C1 segment of cervical spinal cord (tissue), 14 donors: ENCODE measurements at regions not wholly inside any gene's neighbourhood (a gene's known extent, or its start where the extent isn't known, plus 50 kb on each side); places are given as distances from the start of the nearest gene placed in this dataset.

Experiments used
- DNase-seq, 14 donors: peaks; one replicate each; lab custom pipeline; 2025; lab: John Stamatoyannopoulos, UW

DNA sequence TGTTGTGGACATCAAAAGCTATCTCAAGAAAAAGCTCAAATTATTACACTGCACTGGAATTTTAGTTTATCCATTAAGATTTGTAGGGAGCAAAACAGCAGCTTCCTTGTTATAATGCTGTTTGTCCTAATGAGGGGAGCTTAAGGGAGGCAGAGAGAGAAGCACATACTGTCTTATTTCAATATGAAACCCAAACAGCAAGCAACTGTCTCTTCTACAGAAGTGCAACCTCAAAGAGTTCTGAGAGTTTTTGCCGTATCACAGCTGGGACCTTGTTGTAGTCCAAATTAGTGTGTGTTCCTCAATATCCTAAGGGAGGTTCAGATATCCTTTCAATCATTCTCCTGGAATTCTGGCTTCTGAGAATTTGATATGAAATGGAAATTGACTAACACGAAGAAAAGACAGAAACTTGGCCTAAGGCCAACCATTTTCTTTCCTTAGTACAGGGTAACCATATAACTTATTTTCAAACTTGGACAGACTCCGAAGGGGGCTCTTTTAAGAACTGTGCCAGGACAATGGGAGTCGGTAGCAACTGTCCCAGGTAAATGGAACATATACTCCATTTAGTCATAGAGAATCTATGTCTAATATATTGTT is 149.3 kb upstream of the CCN2 start:
- DNase-seq, result no peak

DNA sequence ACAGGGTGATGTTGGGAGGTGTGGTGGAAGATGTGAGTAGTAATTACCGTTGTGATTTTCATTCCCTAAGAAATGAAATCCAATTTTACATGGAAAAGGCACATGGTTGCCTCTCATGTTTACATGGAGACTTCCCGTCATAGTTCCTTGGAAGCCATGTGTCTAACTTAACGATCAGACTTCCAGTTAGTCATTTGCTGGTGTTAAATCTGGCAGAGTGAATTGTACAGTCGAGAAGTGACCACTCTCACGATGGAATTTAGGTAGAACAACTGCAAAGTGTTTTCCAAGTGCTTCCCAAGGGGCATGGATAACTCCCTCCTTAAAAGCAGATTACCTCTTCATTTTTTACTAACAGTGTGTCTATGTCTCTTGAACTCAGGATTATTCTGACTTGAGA is 145.8 kb upstream of the CCN2 start:
- DNase-seq, result no peak

GRCh38 chr6:132096245-132096644 is 145.1 kb upstream of the CCN2 start:
- DNase-seq, result no peak

DNA sequence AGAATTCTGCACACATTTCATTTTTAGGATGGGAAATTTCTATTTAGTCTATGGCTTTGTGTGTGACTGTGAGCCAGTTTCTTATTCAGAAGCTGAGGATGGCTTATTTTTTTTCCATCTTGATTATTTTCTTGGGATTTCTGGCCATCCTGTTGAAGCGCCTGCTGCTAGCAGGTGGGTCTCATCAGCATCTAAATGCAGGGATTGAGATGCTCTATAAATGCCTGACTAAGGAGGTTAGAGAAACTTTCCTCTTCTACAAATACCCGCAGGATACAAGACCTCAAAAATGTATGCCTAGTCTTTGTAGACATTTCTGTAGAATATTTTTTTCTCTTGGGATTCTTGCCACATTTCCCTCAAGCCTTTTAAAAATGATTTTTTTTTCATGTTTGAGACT is 138.0 kb upstream of the CCN2 start:
- no peak for DNase-seq

DNA sequence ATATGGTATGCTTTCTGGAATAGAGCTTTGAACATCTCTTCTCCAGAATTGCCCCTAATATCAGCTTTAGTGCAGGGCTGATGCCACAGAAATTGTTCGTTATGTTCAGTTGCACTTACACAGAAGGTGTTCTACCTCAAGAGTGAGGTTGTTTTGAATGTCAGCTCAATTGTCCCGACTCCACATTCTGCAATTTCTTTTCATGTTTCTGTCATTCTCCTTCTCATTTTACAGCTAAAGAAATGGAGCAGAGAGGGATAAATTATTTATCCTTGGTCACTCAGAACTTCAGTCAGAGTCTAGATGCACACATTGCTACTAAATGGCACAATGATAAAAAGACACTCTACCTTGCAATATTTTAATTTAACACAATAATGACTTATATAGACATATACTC is 137.0 kb upstream of the CCN2 start:
- DNase-seq, result no peak

DNA sequence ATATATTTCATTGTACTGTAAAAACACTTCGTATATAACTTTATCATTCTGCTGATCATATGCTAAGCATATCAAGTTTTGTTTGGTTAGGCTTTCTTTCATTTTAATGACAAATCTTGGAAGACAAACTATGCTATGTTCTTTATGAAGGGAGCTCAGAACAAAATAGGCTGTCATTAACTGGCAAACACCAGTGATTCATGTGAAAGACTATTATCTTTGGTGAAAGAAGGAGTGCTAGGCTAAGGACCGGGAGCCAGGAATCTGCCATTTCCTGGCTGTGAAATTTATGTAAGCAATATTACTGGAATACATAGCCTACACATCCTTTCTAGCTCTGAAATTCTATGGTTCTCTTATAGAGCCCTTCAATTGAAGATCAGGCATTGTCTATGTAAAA is 136.2 kb upstream of the CCN2 start:
- no peak for DNase-seq

DNA sequence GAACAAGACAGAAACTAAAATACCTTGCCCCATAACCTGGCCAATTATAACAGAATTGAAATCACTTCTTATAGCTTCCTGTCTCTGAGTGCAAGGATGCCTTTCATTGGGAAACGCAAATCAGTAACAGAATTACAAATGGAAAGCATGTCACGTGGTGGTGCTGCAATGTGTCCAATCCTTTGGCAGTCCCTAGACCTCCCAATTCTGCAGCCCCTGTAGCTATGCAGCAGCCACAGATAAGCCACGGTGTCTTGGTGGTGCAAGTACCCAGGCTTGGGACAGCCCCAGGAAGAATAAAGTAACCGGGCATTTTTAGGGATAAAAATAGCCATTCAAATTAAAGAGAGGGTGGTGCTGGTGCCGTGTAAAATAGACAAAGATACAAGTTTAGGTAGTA is 134.6 kb upstream of the CCN2 start:
- no peak for DNase-seq

DNA sequence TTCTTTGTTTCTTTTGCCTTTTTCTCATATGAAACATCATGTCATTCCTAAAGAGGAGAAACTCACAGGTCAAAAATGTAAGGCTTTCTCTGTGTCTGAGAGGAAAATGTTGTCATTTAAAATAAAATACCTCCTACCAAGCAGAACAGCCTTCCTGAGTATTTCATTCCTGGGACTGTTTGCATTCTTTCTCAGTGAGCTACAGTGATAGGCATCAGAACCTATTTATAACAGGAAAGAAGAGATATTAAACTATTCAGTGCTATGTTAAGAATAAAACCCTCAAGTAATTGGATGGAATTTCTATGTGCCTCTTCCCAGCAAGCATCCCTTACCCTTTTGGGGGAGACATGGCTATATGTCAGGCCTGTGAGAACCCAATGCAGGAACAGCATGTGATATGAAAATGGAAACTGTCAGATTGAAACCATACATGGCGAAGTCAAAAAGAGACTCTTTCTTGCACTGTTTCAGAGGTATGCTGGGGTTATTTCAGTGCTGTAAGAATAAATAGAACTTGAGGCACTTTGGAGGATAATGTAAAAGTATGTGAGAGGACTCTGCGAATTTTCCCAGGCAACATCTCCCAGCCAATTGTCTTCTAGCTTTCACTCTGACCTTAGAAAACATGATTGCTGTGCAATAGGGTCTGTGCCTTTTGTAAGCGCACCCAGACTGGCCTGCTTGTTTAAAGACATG is 133.8 kb upstream of the CCN2 start:
- no peak for DNase-seq

DNA sequence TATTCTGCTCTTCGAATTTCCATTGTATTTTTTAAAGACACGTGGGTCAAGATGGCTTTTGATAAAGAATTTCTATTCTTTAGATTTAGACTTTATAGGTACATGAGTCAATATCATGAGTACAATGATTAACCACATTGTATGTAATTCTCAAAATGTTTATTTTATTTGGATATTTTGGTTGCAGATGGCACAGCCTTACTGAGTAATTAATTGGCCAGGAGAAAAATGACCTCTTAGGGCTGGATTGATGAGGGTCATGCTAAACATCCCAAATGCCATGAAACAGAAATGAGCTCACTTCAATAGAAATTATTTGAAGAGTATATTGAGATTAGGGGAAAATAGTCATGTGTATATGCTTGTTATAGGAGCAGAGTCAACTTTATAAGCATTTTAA is 131.2 kb upstream of the CCN2 start:
- no peak for DNase-seq

GRCh38 chr6:132081338-132081737 is 130.2 kb upstream of the CCN2 start:
- DNase-seq, result no peak

DNA sequence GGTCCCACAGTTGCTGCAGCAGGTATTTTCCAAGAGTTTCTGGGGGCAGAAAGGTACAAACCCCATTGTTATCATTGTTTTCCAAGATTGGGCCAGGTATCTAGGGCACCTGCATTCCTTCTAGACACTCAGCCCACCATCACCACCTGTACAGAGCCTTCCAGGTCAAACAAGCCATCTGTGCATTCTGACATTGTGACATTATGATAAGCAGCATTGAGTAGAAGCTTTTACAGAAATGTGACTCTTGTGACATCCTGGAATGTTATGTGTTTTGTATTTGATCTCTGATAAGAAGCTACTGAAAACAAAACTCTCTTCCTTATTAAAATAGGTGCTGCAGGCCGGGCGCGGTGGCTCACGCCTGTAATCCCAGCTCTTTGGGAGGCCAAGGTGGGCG is 128.1 kb upstream of the CCN2 start:
- no peak for DNase-seq

DNA sequence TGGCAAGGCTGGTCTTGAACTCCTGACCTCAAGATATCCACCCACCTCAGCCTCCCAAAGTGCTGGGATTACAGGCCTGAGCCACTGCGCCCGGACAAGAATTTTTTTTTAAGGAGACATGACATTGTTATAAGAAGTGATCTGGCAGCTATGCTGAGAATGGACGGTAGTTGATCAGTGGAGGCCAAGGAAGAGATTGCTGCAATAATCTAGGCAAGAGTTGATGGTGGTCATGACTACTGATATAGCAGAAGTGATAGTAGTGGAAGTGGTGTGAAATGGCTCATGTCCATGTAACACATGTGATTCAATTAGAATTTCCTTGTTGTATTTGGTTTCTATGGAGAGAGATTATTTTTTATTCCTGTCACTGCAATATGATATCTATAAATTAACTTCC is 125.3 kb upstream of the CCN2 start:
- DNase-seq, result no peak

- DNase-seq, result no peak
Measured at GRCh38 chr6:132072831-132073230, 121.7 kb upstream of the CCN2 start.

GRCh38 chr6:132072271-132072670 is 121.1 kb upstream of the CCN2 start:
- DNase-seq, result no peak

DNA sequence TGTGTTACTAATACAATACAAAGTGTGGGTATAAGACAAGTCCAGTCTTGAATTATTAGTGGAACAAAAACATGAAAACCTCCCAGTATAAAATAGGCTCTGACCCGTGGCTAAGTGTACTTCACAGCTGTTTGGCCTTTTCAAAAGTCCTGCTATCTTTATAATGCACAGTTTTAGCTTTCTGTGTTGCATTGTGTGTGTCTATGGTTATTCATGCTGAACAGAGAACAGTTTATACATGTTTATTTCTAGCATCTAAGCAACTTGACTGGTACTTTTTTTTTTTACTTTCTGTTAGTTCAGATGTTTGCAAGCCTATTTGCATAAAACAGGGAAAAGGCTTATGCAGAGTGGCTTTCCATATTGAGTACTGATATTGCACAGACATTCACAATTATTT is 119.2 kb upstream of the CCN2 start:
- no peak for DNase-seq

DNA sequence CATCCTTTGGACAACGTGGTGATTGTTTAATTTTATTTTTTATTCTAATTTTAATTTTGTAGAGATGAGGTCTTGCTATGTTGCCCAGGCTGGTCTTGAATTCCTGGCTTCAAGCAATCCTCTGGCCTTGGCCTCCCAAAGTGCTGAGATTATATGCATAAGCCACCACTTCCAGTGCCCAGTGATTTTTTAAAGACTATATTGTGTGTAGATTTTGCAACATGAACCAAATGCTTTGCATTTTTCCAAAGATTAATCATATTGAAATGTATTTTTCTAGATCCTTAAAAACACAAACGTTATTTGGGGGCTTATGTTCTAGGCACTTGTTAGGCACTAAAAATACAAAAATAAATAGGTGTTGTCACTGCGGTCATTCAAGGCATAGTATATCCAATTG is 117.6 kb upstream of the CCN2 start:
- DNase-seq, result no peak

DNA sequence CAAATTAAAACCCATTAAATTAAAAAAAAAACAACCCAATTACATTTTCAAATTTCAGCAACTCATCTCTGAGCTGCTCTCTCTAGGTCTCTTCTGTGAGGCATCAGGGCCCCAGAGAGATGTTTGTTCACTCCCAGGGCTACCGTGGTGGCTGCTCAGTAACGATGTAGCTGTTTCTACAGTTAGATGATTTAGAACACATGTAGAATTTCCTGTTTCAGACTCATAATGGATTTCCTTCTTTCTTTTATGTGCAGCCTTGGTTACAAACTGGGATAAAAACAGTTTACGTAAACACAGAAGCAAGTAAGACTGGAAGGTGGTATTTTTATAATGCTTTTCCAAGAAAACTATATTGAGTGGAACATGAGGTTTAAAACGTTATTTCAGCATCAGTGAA is 116.1 kb upstream of the CCN2 start:
- DNase-seq, result no peak

- DNase-seq, result no peak
Measured at GRCh38 chr6:132065556-132065955, 114.4 kb upstream of the CCN2 start.

DNA sequence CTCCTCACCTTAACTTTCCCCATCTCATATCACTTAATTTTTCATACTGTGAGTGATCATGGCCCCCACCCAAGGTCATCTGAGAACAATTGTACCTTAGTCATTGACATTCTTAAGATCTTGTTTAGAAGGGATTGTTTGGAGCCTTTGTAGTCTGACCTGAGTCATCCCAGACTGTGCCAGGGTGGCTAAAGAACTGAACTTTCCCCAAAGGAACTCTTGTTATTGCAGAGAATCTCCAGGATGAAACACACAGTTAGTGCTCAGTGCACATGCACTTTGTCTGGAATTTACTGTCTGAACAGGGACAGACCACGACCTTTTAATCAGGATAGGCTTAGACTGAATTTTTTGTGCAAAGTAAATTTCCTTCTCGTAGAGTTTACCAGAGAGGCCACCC is 112.6 kb upstream of the CCN2 start:
- DNase-seq, result no peak

- no peak for DNase-seq
Measured at GRCh38 chr6:132063204-132063603, 112.0 kb upstream of the CCN2 start.

- DNase-seq, result no peak
Measured at GRCh38 chr6:132062626-132063025, 111.5 kb upstream of the CCN2 start.

DNA sequence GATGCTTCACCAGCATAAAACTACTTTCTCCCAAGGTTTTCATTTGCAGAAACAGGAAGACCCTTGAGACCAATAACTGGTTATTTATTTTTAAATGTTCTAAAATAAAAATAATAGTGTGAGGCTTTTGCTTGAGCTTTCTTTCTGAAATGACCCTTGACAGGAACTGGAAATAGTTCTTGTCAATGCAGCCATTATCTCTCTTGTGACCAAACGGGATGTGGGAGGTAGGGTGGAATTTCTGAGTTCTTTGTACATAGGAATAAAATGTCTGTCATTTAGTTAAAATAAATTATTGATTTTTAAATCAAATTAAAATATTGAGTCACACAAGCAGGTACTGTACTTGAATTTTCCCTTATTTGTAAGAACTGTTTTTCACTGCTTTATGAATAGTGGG is 110.2 kb upstream of the CCN2 start:
- no peak for DNase-seq

- no peak for DNase-seq
Measured at GRCh38 chr6:132060591-132060990, 109.4 kb upstream of the CCN2 start.

DNA sequence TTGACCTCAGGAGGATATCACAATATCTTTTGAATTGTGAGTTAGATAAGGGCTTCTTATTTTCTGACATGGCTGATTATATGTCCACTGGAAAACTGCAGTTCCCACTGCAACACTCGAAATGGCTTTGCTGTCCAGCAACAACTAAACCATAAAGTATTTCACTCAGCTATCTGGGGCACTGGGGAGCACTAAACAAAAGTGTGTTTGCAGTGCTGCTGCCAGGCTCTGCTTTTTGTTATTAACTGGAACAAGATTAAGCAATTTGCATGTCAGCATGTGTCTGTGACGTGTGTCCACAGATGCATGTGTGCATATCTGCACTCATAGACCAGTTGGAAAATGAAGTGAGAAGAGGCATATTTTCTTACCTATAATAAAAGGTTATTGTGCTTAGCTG is 107.8 kb upstream of the CCN2 start:
- DNase-seq, result no peak
